Peyer's patch (tissue), 4 donors: ENCODE measurements at regions not wholly inside any gene's neighbourhood (a gene's known extent, or its start where the extent isn't known, plus 50 kb on each side); places are given as distances from the start of the nearest gene placed in this dataset.

Source experiments
- CTCF ChIP-seq, 6 experiments: fragments of 450-650 bp in 4 of 6; fragments of 200-600 bp in 2 of 6; sonication (generic) in 1 of 6; IDR thresholded peaks; one replicate each; pipeline ENCODE4 v1.5.1; 2017 to 2019; ENCODE audit warnings: antibody characterized with exemption in 6 of 6, mild to moderate bottlenecking in 3 of 6, moderate library complexity in 1 of 6
- POLR2A ChIP-seq, 2 donors: fragments of 450-650 bp; IDR thresholded peaks; one replicate each; pipeline ENCODE4 v1.5.1; 2017; ENCODE audit warnings: antibody characterized with exemption in 2 of 2, mild to moderate bottlenecking in 2 of 2, moderate library complexity in 2 of 2

- TF ChIP-seq CTCF (IDR thresholded peaks at IDR 0.05) (no peak), POLR2A (IDR thresholded peaks at IDR 0.05) (no peak)
These were observed 59.2 kb upstream of the CSNK1A1L start for GRCh38 chr13:37164635-37165034.
